GM06990 (cell line): ENCODE measurements at regions not wholly inside any gene's neighbourhood (a gene's known extent, or its start where the extent isn't known, plus 50 kb on each side); places are given as distances from the start of the nearest gene placed in this dataset.
"Not testable (repeated sequence)": the region's sequence is repeated elsewhere in the genome, so short reads cannot be mapped to it uniquely, and the experiment has no call there.

ENCODE experiments used
- DNase-seq: peaks from one replicate; pipeline ENCODE4 v3.0.0-alpha.2; 2011; ENCODE audit not compliant: insufficient read length; ENCODE audit errors: extremely low read depth
- H3K27me3 ChIP-seq: replicated peaks from 2 replicates; pipeline ENCODE4 v1.6.0; 2011; ENCODE audit warnings: low read length; ENCODE audit not compliant: control insufficient read depth, insufficient read depth
- H3K36me3 ChIP-seq: 2 replicates; pipeline ENCODE4 v1.5.1; 2011; ENCODE audit warnings: low read length; ENCODE audit not compliant: control insufficient read depth, insufficient read depth
- H3K4me3 ChIP-seq: replicated peaks from 2 replicates; pipeline ENCODE4 v1.5.1; 2011; ENCODE audit warnings: low read depth, mild to moderate bottlenecking, control low read depth, low read length
- CTCF ChIP-seq: IDR thresholded peaks from 2 replicates; pipeline ENCODE4 v1.5.1; 2011; ENCODE audit warnings: low read length, control low read depth, mild to moderate bottlenecking, inconsistent platforms; ENCODE audit not compliant: insufficient read depth, poor library complexity, severe bottlenecking

GRCh38 chr10:95137990-95138625 lies 55.9 kb upstream of the ACSM6 start:
- H3K4me3 ChIP-seq, H3K27me3 ChIP-seq, H3K36me3 ChIP-seq, DNase-seq: not testable (repeated sequence)

DNA sequence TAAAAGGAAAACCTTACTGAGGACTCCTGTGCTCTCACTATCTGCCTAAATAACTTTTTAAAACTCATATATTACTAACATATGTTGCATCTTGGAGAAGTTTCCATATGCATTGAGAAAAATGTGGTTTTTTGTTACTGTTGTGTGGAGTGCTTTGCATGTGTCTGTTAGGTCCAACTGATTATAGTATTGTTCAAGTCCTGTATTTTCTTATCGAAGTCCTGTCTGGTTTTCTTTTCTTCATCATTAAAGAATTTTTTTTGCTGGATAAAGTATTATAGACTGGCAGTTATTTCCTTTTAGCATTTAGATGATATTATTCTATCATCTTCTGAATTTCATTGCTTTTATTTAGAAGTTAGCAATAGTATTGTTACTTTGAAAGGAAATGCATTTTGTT lies 59.5 kb upstream of the ACSM6 start:
- Histone ChIP-seq H3K36me3 (no peaks in the 10 kb centered on the region), H3K27me3 (no peaks in the 10 kb centered on the region), H3K4me3 (no peak overlapping the region)
- no peak for DNase-seq
- no peak for TF ChIP-seq CTCF

DNA sequence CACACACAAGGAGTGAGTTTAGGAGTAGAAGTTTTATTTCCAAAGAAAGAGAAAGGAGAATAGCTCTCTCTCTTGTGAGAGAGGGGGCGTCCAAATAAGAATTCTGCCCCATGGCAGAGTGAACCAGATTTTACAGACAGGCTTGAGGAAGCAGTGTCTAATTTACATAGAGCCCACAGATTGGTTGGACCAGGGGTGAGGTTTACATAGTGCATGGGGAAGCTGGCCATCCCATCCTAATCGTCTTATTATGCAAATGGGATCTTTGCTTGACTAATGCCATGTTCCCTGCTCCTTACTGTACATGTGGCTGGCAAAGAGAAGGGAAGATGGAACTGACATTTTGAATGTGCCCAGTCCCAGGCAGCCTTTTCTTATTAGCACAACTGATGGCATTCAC lies 60.0 kb upstream of the ACSM6 start:
- Histone ChIP-seq H3K36me3 (no peaks in the 10 kb centered on the region), H3K27me3 (no peaks in the 10 kb centered on the region), H3K4me3 (no peak overlapping the region)
- TF ChIP-seq CTCF = no peak
- DNase-seq = no peak

GRCh38 chr10:95133016-95133752 lies 60.9 kb upstream of the ACSM6 start:
- DNase-seq = peak; percentile 37
- H3K4me3 ChIP-seq = no peak overlapping the region
- H3K27me3 ChIP-seq = no peaks in the 10 kb centered on the region
- no peaks in the 10 kb centered on the region for H3K36me3 ChIP-seq
- TF ChIP-seq CTCF = peak; percentile 80

- not testable (repeated sequence) for H3K27me3 ChIP-seq, H3K36me3 ChIP-seq, DNase-seq, H3K4me3 ChIP-seq
Observed at GRCh38 chr10:95130429-95130828, 61.1 kb upstream of the CYP2C8 start.

DNA sequence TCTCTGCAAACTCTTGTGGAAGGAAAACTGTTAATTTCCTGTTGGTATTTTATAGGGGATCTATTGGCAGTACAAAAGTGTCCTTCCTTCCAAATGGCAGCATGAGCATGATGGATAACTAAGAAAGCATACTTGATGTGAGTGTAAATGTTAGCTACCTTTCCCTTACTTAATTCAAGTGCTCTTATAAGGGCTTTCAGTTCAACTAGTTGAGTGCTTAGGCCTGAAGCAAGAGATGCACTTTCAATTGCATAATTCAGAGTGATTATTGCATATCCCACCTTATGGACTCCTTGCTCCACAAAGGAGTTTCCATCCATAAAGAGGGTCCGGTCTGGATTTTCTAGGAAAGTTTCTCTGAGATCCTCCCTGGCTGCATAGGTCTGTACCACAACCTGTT lies 56.3 kb upstream of the CYP2C8 start:
- no peak for TF ChIP-seq CTCF
- Histone ChIP-seq H3K4me3 (no peak overlapping the region), H3K36me3 (no peaks in the 10 kb centered on the region), H3K27me3 (no peaks in the 10 kb centered on the region)
- DNase-seq = no peak
